HEK293 (cell line): ENCODE measurements at regions not wholly inside any gene's neighbourhood (a gene's known extent, or its start where the extent isn't known, plus 50 kb on each side); places are given as distances from the start of the nearest gene placed in this dataset.

ENCODE experiments used
- CTCF ChIP-seq: fragments of 450-650 bp; formaldehyde crosslinking; IDR thresholded peaks from 2 replicates; pipeline ENCODE4 v1.5.1; 2016; ENCODE audit warnings: missing biosample characterization, missing genetic modification characterization
- PBX3 ChIP-seq: sonication (generic); formaldehyde crosslinking; IDR thresholded peaks from 2 replicates; pipeline ENCODE4 v1.8.1; 2022; ENCODE audit warnings: mild to moderate bottlenecking, moderate library complexity, missing genetic modification reagents
- REST ChIP-seq: fragments of 450-650 bp; formaldehyde crosslinking; IDR thresholded peaks from 2 replicates; pipeline ENCODE4 v1.5.1; 2016; ENCODE audit warnings: missing biosample characterization, missing genetic modification characterization
- SP2 ChIP-seq: fragments of 450-650 bp; formaldehyde crosslinking; IDR thresholded peaks from 2 replicates; pipeline ENCODE4 v1.5.1; 2016; ENCODE audit warnings: missing biosample characterization, missing genetic modification characterization
- TCF7L2 ChIP-seq: IDR thresholded peaks from 2 replicates; pipeline ENCODE4 v1.6.1; 2011; ENCODE audit warnings: low read depth, mild to moderate bottlenecking, inconsistent platforms, low read length, moderate library complexity, borderline replicate concordance
- TRIM28 ChIP-seq: IDR thresholded peaks from 2 replicates; pipeline ENCODE4 v1.6.1; 2011; ENCODE audit warnings: low read length, control low read depth, borderline replicate concordance
- TSHZ1 ChIP-seq: fragments of 450-650 bp; formaldehyde crosslinking; IDR thresholded peaks from 2 replicates; pipeline ENCODE4 v1.5.1; 2016; ENCODE audit warnings: missing biosample characterization, missing genetic modification characterization, borderline replicate concordance
- YY2 ChIP-seq: fragments of 450-650 bp; formaldehyde crosslinking; IDR thresholded peaks from 2 replicates; pipeline ENCODE4 v1.5.1; 2016; ENCODE audit warnings: missing biosample characterization, missing genetic modification characterization
- ZBTB7A ChIP-seq: fragments of 450-650 bp; formaldehyde crosslinking; IDR thresholded peaks from 2 replicates; pipeline ENCODE4 v1.5.1; 2016; ENCODE audit warnings: low read depth, missing biosample characterization, missing genetic modification characterization
- ZNF280D ChIP-seq: fragments of 450-650 bp; formaldehyde crosslinking; IDR thresholded peaks from 2 replicates; pipeline ENCODE4 v1.5.1; 2016; ENCODE audit warnings: missing biosample characterization, missing genetic modification characterization
- ZNF362 ChIP-seq: fragments of 450-650 bp; formaldehyde crosslinking; IDR thresholded peaks from 2 replicates; pipeline ENCODE4 v1.5.1; 2016; ENCODE audit warnings: missing biosample characterization, missing genetic modification characterization
- ZNF416 ChIP-seq: fragments of 450-650 bp; formaldehyde crosslinking; IDR thresholded peaks from 2 replicates; pipeline ENCODE4 v1.5.1; 2016; ENCODE audit warnings: missing biosample characterization, missing genetic modification characterization
- ZNF621 ChIP-seq: fragments of 450-650 bp; formaldehyde crosslinking; IDR thresholded peaks from 2 replicates; pipeline ENCODE4 v1.5.1; 2017; ENCODE audit warnings: missing biosample characterization, missing genetic modification characterization
- ZNF639 ChIP-seq: fragments of 450-650 bp; formaldehyde crosslinking; IDR thresholded peaks from 2 replicates; pipeline ENCODE4 v1.5.1; 2016; ENCODE audit warnings: missing biosample characterization, missing genetic modification characterization

- TF ChIP-seq CTCF (no peak), SP2 (tag by site-specific recombination) (no peak), TCF7L2 (no peak), ZNF280D (tag by site-specific recombination) (no peak), ZNF416 (tag by site-specific recombination) (no peak), PBX3 (CRISPR knock-in tag) (no peak), YY2 (tag by site-specific recombination) (no peak), ZNF639 (tag by site-specific recombination) (no peak), REST (tag by site-specific recombination) (no peak), ZNF362 (no peak), TRIM28 (no peak), ZBTB7A (no peak), ZNF621 (no peak), TSHZ1 (tag by site-specific recombination) (no peak)
Observed at GRCh38 chr12:124698211-124698997, 131.0 kb upstream of the NCOR2 start.
